ENCODE measurements at regions not wholly inside any gene's neighbourhood (a gene's known extent, or its start where the extent isn't known, plus 50 kb on each side); places are given as distances from the start of the nearest gene placed in this dataset.

- DNase-seq, result no peak
Observed at GRCh38 chr20:17138237-17138636, 88.6 kb upstream of the PCSK2 start.

DNA sequence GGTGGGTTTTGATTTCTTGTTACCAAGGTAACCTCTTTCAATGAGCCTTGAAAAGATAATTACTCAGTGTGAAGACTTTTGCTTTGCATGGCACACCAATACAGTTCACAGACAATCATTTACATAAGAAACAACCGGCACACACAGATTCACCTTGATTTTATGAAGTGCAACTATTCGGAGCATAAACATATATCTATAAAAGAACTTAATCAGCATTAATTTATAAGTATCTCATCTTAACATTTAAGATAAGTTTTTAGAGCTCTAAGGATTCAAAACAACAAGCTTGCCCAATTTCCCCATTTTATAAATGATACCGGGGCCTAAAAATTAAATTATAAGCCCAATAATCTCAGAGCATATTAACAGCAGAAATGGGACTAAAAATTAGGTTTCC is 85.9 kb upstream of the PCSK2 start:
- DNase-seq, result no peak

DNA sequence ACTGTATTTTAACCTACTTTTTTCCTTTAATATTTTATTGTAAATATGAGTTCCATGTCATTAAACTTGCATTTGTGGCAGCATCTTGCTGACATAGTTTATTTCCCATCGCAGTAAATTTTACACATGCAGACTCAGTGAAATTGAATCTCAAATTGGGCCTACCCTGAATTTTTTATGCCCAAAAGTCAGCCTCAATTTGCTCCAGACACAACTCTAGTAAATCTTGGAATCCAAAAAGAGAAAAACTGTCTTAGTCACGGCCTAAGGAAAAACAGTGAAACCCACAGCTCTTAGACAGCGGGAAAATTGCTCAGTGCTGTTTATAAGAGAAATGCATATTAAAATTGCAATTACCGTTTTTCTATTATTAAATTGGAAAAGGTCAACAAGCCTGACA is 85.3 kb upstream of the PCSK2 start:
- DNase-seq, result no peak

DNA sequence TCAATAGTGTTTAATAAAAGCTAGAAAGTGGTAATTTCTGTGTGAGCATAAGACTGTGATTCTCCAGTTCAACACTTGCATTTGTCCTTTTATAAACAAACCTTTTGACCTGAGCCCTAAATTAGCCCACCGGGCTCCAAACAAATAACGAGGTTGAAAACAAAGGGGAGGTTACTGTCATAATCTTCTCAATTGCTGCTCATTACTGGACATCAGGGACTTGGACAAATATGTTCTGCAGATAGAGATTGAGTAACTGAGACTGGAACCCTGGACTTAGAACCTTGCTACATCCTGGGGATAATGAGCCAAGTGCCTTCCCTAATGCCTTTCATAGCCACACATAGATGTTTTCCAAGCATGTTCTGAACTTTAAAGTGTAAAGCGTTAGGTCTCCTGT is 84.2 kb upstream of the PCSK2 start:
- DNase-seq, result no peak

- no peak for DNase-seq
Observed at GRCh38 chr20:17150858-17151257, 76.0 kb upstream of the PCSK2 start.

- no peak for DNase-seq
Observed at GRCh38 chr20:17155401-17155800, 71.4 kb upstream of the PCSK2 start.

- no peak for DNase-seq
Observed at GRCh38 chr20:17158701-17159100, 68.1 kb upstream of the PCSK2 start.

DNA sequence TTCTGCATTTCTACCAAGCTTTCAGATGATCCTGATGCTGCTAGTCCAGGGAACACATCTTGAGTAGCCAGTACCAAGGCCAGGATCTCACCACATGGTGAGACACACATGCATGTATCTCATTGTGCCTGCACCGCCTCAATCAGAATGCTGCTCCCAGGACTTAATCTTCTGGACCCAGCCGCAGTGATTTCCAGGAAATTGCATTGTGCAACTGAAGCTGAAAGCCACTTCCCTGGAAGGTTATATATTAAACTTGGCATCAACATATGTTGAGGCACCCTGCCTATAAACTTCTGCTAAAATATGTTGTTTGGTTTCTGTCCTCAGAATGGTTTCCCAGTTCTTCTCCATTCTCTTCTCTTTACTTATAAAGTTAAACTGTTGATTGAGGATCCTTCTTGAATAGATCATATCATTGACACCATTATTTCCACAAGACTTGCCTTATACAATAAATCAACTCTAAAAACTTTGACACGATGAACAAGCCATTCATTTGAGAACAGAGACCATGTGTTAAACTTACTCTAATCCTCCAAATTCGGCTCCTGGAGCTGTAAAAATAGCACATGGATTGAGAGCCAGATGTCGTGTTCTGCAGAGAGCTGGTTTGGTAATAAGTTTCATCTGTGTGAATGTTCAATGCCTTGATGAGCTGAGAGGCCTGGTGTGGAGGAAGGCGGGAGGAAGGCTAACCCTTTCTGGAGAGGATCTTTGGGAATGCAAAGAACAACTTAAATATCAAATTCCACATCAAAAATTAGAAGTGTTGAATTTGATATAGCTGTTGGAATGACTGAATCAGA is 65.0 kb upstream of the PCSK2 start:
- no peak for DNase-seq

DNA sequence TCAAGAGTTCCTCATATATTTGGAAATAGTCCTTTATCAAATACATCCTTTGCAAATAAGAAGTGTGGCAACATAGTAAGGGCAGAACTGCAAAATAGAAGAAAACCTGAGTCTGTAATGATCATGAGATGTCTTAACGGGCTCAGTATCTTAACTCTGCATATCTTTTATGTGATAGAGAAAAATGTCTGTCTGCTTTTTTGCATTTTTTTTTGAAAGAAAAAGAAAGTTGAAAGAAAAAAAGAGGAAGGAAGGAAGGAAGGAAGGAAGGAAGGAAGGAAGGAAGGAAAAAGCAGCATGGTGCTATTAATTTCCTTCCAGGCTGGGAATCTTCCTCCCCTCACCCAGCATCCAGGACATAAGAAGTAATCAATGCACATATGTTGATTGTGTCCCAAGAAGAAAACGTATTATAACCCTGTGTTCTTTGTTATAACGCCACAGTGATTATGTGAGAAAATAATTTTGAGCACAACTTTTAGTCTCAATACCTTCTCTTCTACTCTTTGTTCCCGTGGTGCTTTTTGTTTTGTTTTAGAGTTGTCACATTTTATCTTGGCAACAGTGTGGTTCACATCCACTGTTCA is 58.7 kb upstream of the PCSK2 start:
- DNase-seq, result no peak

DNA sequence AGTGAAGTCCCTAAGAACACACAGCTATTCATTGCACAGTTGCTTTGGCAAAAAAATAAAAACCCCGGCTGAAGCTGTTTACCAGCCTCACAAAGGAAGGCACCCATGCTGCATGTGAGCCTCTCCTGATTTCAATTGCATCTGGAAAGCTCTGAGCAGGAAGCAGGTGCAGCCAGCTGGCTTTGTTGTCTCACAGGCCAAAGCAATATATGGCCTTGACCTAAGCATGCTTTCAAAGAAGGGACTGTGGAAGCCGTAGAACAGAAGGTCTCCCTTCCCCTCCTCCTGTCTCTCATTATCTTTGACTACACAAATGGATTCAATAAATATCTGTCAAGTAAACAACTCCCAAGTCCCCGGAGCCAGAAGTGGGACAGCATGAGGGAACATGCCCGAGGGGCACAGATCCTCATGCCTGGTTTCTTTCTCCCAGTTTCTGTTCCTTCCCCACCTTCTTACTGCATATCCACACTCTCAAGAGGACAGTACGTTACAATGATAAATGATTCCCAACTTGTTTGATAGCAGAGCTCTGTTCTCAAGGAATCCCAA is 57.2 kb upstream of the PCSK2 start:
- DNase-seq, result no peak

DNA sequence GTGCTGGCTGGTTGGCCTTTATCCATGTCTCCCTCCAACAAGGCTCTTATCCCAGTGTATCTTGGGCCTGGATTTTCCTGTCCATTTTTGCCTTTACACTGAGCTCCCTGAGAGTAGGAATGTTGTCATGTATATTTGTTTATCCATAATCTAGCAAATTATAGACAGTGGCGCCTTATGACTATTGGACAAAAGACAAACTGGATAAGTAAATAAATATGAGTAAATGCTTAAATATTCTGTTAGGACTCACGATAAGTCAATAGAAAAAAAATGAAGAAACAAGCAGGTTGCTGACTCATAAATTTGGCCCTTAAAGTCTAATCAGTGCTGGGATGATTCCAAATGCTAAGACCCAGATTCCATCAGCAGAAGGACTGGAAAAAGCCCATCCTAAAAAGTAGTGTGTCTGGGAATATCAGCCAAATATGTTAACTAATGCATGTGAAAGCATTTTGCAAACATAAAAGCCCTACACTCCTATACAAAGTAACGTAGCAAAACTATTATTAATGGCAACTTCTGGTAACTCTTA is 55.0 kb upstream of the PCSK2 start:
- no peak for DNase-seq

DNA sequence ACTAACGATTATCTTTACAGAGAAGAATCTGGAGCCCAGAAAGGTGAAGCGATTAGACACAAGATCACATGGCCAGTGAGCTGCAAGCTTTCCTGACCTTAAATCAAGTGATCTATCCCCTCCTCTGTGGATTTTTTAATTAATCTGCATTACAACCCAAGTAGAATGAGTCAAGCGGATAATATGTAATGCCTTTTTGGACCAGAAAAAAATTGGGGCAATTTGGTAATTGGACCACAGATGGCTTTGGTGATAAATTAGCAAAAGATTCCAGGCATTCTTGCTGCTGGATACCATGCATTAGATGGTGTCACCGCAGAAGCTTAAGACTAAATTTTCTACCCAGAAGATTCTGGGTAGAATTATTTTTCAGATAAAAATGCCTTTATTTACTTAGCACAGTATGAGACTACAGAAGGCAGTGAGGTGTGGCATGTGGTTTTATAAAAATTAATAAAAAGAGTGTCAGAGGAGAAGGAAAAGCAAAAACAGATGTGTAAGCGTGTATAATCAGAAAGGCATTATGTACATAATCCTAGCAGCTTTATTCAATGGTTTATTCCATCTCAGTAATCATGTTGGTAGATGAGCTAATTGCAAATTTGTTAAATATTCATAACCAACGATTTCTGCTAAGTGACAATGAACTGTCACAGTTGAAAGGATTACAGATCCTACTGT is 53.9 kb upstream of the PCSK2 start:
- no peak for DNase-seq

Measured in activated CD4-positive, alpha-beta T cell treated with anti-CD3 and anti-CD28 coated beads, Interleukin-2, amount 50 U/mL, for 16 hours (primary cell).